ENCODE measurements at regions not wholly inside any gene's neighbourhood (a gene's known extent, or its start where the extent isn't known, plus 50 kb on each side); places are given as distances from the start of the nearest gene placed in this dataset.

- no peak for TF ChIP-seq TRIM28 (IDR thresholded peaks at IDR 0.05; ENCODE audit: borderline replicate concordance, low read length)
- TF ChIP-seq CTCF (tag by site-specific recombination; IDR thresholded peaks at IDR 0.05), result no peak
- no peak for TF ChIP-seq ZNF76 (tag by site-specific recombination; IDR thresholded peaks at IDR 0.05; ENCODE audit: borderline replicate concordance, low read depth)
- TF ChIP-seq ZSCAN30 (tag by site-specific recombination; IDR thresholded peaks at IDR 0.05), result no peak
- TF ChIP-seq ZNF626 (tag by site-specific recombination; IDR thresholded peaks at IDR 0.05), result no peak
- TF ChIP-seq ATF2 (tag by site-specific recombination; IDR thresholded peaks at IDR 0.05; ENCODE audit: low read depth), result no peak
- TF ChIP-seq ZBTB6 (tag by site-specific recombination; IDR thresholded peaks at IDR 0.05), result no peak
- TF ChIP-seq ZNF768 (tag by site-specific recombination; IDR thresholded peaks at IDR 0.05), result no peak
- TF ChIP-seq SCRT2 (tag by site-specific recombination; IDR thresholded peaks at IDR 0.05), result no peak
These were observed 109.1 kb upstream of the ZNF385D start for GRCh38 chr3:21860082-21860475.

Data from HEK293 (cell line).